Tibial nerve (tissue), 4 donors: ENCODE measurements at regions not wholly inside any gene's neighbourhood (a gene's known extent, or its start where the extent isn't known, plus 50 kb on each side); places are given as distances from the start of the nearest gene placed in this dataset.

ENCODE experiments used
- DNase-seq, 2 donors: peaks; one replicate each; pipeline ENCODE4 v3.0.0-alpha.2; 2019; ENCODE audit warnings: low spot score in 2 of 2
- H3K27ac ChIP-seq, 4 donors: fragments of 200-600 bp; sonication (generic) in 3 of 4; one replicate each; pipeline ENCODE4 v1.5.1; 2017 to 2019; ENCODE audit warnings: mild to moderate bottlenecking in 1 of 4
- H3K27me3 ChIP-seq, 2 donors: fragments of 200-600 bp; sonication (generic) in 1 of 2; one replicate each; pipeline versions ENCODE4 v1.5.1 to v1.6.0; 2017 to 2019
- H3K36me3 ChIP-seq, 3 donors: fragments of 200-600 bp; sonication (generic); one replicate each; pipeline ENCODE4 v1.5.1; 2018 to 2019
- H3K4me1 ChIP-seq, 4 donors: fragments of 200-600 bp; sonication (generic) in 3 of 4; one replicate each; pipeline ENCODE4 v1.5.1; 2017 to 2019
- H3K4me3 ChIP-seq, 4 donors: fragments of 200-600 bp; sonication (generic) in 3 of 4; one replicate each; pipeline ENCODE4 v1.5.1; 2017 to 2019; ENCODE audit warnings: mild to moderate bottlenecking in 1 of 4, moderate library complexity in 1 of 4
- H3K9me3 ChIP-seq, 4 donors: fragments of 200-600 bp; sonication (generic) in 3 of 4; one replicate each; pipeline ENCODE4 v1.5.1; 2017 to 2019
- CTCF ChIP-seq, 5 experiments: fragments of 200-600 bp in 3 of 5; fragments of 450-650 bp in 2 of 5; sonication (generic) in 3 of 5; IDR thresholded peaks; one replicate each; pipeline ENCODE4 v1.5.1; 2016 to 2019; ENCODE audit warnings: antibody characterized with exemption in 5 of 5, mild to moderate bottlenecking in 3 of 5, moderate library complexity in 2 of 5
- EP300 ChIP-seq, 2 donors: sonication (generic); formaldehyde crosslinking; IDR thresholded peaks; one replicate each; pipeline ENCODE4 v1.6.1; 2017; ENCODE audit warnings: antibody characterized with exemption in 2 of 2, mild to moderate bottlenecking in 1 of 2
- POLR2A ChIP-seq, 2 donors: fragments of 450-650 bp; IDR thresholded peaks; one replicate each; pipeline ENCODE4 v1.6.1; 2017; ENCODE audit warnings: antibody characterized with exemption in 2 of 2, mild to moderate bottlenecking in 2 of 2, moderate library complexity in 2 of 2
- WGBS, 2 donors: methylation state at CpG; one replicate each; pipeline ENCODE4 v1.1.5; 2018; 5-methylcytosine and 5-hydroxymethylcytosine counted together

GRCh38 chr3:150184426-150185071 lies 213.9 kb upstream of the PFN2 start:
- Histone ChIP-seq H3K36me3 (no peaks in the 10 kb centered on the region), H3K27me3 (no peaks in the 10 kb centered on the region), H3K27ac (no peak overlapping the region), H3K4me1 (peaks cover 0 to 8% (median 2%) of the 10 kb centered on the region in 4 donors), H3K9me3 (peaks cover 0 to 3% (median 0%) of the 10 kb centered on the region in 4 donors), H3K4me3 (peak overlapping the region in 3 of 4 donors; percentile 19 to 38 (median 25))
- WGBS, 2 donors, result 9 to 11% methylated on average over 8 of the region's 8 CpGs
- DNase-seq, result no peak
- TF ChIP-seq CTCF (IDR thresholded peaks at IDR 0.05), result peak in 1 of 5 experiments; percentile 1
- no peak for TF ChIP-seq EP300 (IDR thresholded peaks at IDR 0.05)

GRCh38 chr3:150183678-150184425 lies 213.2 kb upstream of the PFN2 start:
- peak; percentile 23 to 50 for DNase-seq
- peak; percentile 33 to 75 (median 57) for TF ChIP-seq CTCF (IDR thresholded peaks at IDR 0.05)
- no peak for TF ChIP-seq EP300 (IDR thresholded peaks at IDR 0.05)
- Histone ChIP-seq H3K27me3 (no peaks in the 10 kb centered on the region), H3K4me3 (peak overlapping the region; percentile 19 to 38 (median 22)), H3K36me3 (no peaks in the 10 kb centered on the region), H3K9me3 (no peaks in the 10 kb centered on the region), H3K27ac (no peak overlapping the region), H3K4me1 (peaks cover 0 to 8% (median 2%) of the 10 kb centered on the region in 4 donors)
- 3 to 4% methylated on average over 22 of the region's 22 CpGs for WGBS, 2 donors

- Histone ChIP-seq H3K27me3 (no peaks in the 10 kb centered on the region), H3K4me1 (peaks cover 0 to 8% (median 2%) of the 10 kb centered on the region in 4 donors), H3K4me3 (no peak overlapping the region), H3K9me3 (no peaks in the 10 kb centered on the region), H3K27ac (no peak overlapping the region), H3K36me3 (no peaks in the 10 kb centered on the region)
- no peak for DNase-seq
- TF ChIP-seq POLR2A (IDR thresholded peaks at IDR 0.05) (no peak), CTCF (IDR thresholded peaks at IDR 0.05) (no peak), EP300 (IDR thresholded peaks at IDR 0.05) (no peak)
- WGBS, 2 donors, result 50 to 53% methylated on average over 1 of the region's 1 CpG
These were observed 209.6 kb upstream of the PFN2 start for GRCh38 chr3:150180334-150180733.

- 89 to 93% methylated on average over 1 of the region's 1 CpG for WGBS, 2 donors
These were observed 208.6 kb upstream of the PFN2 start for GRCh38 chr3:150179330-150179729.

More at GRCh38 chr3:150179330-150179729, 208.6 kb upstream of the PFN2 start:
- no peaks in the 10 kb centered on the region for H3K36me3 ChIP-seq
- H3K4me1 ChIP-seq, result peaks cover 0 to 6% (median under 1%) of the 10 kb centered on the region in 4 donors
- no peak for TF ChIP-seq EP300 (IDR thresholded peaks at IDR 0.05)
- no peak for TF ChIP-seq POLR2A (IDR thresholded peaks at IDR 0.05)
- no peak for TF ChIP-seq CTCF (IDR thresholded peaks at IDR 0.05)
- no peak overlapping the region for H3K4me3 ChIP-seq
- no peaks in the 10 kb centered on the region for H3K27me3 ChIP-seq
- H3K9me3 ChIP-seq, result no peaks in the 10 kb centered on the region
- DNase-seq, result no peak
- H3K27ac ChIP-seq, result no peak overlapping the region
